IMR-90 (cell line): ENCODE measurements at regions not wholly inside any gene's neighbourhood (a gene's known extent, or its start where the extent isn't known, plus 50 kb on each side); places are given as distances from the start of the nearest gene placed in this dataset.

Experiments
- ATAC-seq: fragments of 200-7000 bp; cut with Tn5 transposase; 2 replicates; pipeline ENCODE4 v1.9.1; 2020; ENCODE audit warnings: low read depth, mild to moderate bottlenecking, moderate library complexity
- BruUV-seq: library from RNA; stranded (reverse); fragments of 400-500 nt; replicated peaks from 2 replicates; lab custom pipeline; 2021; lab: Mats Ljungman, UMichigan
- CTCF ChIA-PET: fragments of 300-600 bp; formaldehyde crosslinking; extraction: SDS; loops from one replicate; lab custom pipeline; 2021; ENCODE audit warnings: antibody characterized with exemption; lab: Yijun Ruan, JAX
- POLR2A ChIA-PET: fragments of 300-600 bp; sonication (Branson Sonifier 250); formaldehyde crosslinking; loops from one replicate; lab custom pipeline; 2022; ENCODE audit warnings: antibody characterized with exemption; ENCODE audit not compliant: unreplicated experiment; lab: Charles Lee
- DNase-seq: peaks from one replicate; pipeline ENCODE4 v3.0.0; 2013
- H2AFZ ChIP-seq: replicated peaks from 2 replicates; pipeline ENCODE3; 2013; ENCODE audit warnings: low read length, mild to moderate bottlenecking; ENCODE audit not compliant: poor library complexity
- H2AK5ac ChIP-seq: 2 replicates; pipeline ENCODE4 v1.6.1; 2013; ENCODE audit warnings: low read depth, low read length, inconsistent platforms
- H2AK9ac ChIP-seq: replicated peaks from 2 replicates; pipeline ENCODE3; 2013; ENCODE audit warnings: mild to moderate bottlenecking, low read depth, low read length, moderate library complexity; ENCODE audit not compliant: poor library complexity
- H2BK120ac ChIP-seq: 2 replicates; pipeline ENCODE4 v1.6.1; 2013; ENCODE audit warnings: low read depth, low read length, inconsistent platforms
- H2BK15ac ChIP-seq: 3 replicates; pipeline ENCODE4 v1.6.1; 2013; ENCODE audit warnings: low read depth, low read length, inconsistent platforms
- H2BK20ac ChIP-seq: 2 replicates; pipeline ENCODE4 v1.6.1; 2013; ENCODE audit warnings: low read depth, mild to moderate bottlenecking, inconsistent platforms, low read length, moderate library complexity
- H2BK5ac ChIP-seq: 2 replicates; pipeline ENCODE4 v1.6.1; 2013; ENCODE audit warnings: mild to moderate bottlenecking, low read depth, low read length, inconsistent platforms; ENCODE audit not compliant: poor library complexity, severe bottlenecking
- H3K14ac ChIP-seq: replicated peaks from 2 replicates; pipeline ENCODE4 v1.6.1; 2013; ENCODE audit warnings: low read depth, low read length, inconsistent platforms
- H3K18ac ChIP-seq: 2 replicates; pipeline ENCODE4 v1.6.1; 2013; ENCODE audit warnings: low read depth, low read length, control low read depth
- H3K23ac ChIP-seq: 2 replicates; pipeline ENCODE4 v1.6.1; 2013; ENCODE audit warnings: low read depth, low read length, inconsistent platforms
- H3K27ac ChIP-seq: 2 replicates; pipeline ENCODE4 v1.5.1; 2013; ENCODE audit warnings: mild to moderate bottlenecking, control low read depth, low read length; ENCODE audit not compliant: insufficient read depth
- H3K27me3 ChIP-seq: 2 replicates; pipeline ENCODE4 v1.6.1; 2013; ENCODE audit warnings: low read length; ENCODE audit not compliant: control insufficient read depth, insufficient read depth
- H3K36me3 ChIP-seq: 2 replicates; pipeline ENCODE4 v1.6.1; 2013; ENCODE audit warnings: low read length, mixed read lengths; ENCODE audit not compliant: control insufficient read depth, insufficient read depth
- H3K4ac ChIP-seq: 2 replicates; pipeline ENCODE4 v1.6.1; 2013; ENCODE audit warnings: low read depth, low read length, inconsistent platforms
- H3K4me1 ChIP-seq: 2 replicates; pipeline ENCODE4 v1.6.1; 2013; ENCODE audit warnings: low read length, mixed read lengths; ENCODE audit not compliant: control insufficient read depth, insufficient read depth
- H3K4me2 ChIP-seq: 2 replicates; pipeline ENCODE4 v1.6.1; 2013; ENCODE audit warnings: low read depth, mild to moderate bottlenecking, control low read depth, low read length, moderate library complexity
- H3K4me3 ChIP-seq: 2 replicates; pipeline ENCODE4 v1.5.1; 2013; ENCODE audit warnings: low read depth, mild to moderate bottlenecking, control low read depth, low read length, moderate library complexity; ENCODE audit not compliant: insufficient read depth
- H3K56ac ChIP-seq: 2 replicates; pipeline ENCODE4 v1.6.1; 2013; ENCODE audit warnings: low read length, inconsistent platforms; ENCODE audit not compliant: insufficient read depth; ENCODE audit errors: extremely low read depth
- H3K79me1 ChIP-seq, 2 experiments: 2 replicates each; pipeline ENCODE4 v1.6.1; 2013; ENCODE audit warnings: low read length in 2 of 2, inconsistent platforms in 1 of 2, low read depth in 1 of 2
- H3K9ac ChIP-seq: 2 replicates; pipeline ENCODE4 v1.6.1; 2013; ENCODE audit warnings: low read depth, low read length, control low read depth
- H3K9me1 ChIP-seq: 2 replicates; pipeline ENCODE4 v1.6.1; 2013; ENCODE audit warnings: low read length, inconsistent platforms; ENCODE audit not compliant: insufficient read depth
- H3K9me3 ChIP-seq: 2 replicates; pipeline ENCODE4 v1.6.1; 2013; ENCODE audit warnings: low read length; ENCODE audit not compliant: control insufficient read depth, insufficient read depth
- H4K20me1 ChIP-seq: 2 replicates; pipeline ENCODE4 v1.6.1; 2013; ENCODE audit warnings: low read length, inconsistent platforms; ENCODE audit not compliant: insufficient read depth
- H4K5ac ChIP-seq: 2 replicates; pipeline ENCODE4 v1.6.1; 2013; ENCODE audit warnings: mild to moderate bottlenecking, low read depth, low read length, control low read depth
- H4K8ac ChIP-seq, 2 experiments: 2 replicates each; pipeline ENCODE4 v1.6.1; 2013; ENCODE audit warnings: low read depth in 2 of 2, low read length in 2 of 2, control low read depth in 1 of 2, inconsistent platforms in 1 of 2
- H4K91ac ChIP-seq: 2 replicates; pipeline ENCODE4 v1.6.1; 2013; ENCODE audit warnings: low read depth, low read length, inconsistent platforms; ENCODE audit not compliant: insufficient read depth
- BHLHE40 ChIP-seq: fragments of 150-350 bp; IDR thresholded peaks from 2 replicates; pipeline ENCODE4 v1.6.1; 2016; ENCODE audit warnings: mild to moderate bottlenecking, low read depth, low read length
- CEBPB ChIP-seq: IDR thresholded peaks from 2 replicates; pipeline ENCODE4 v1.6.1; 2012; ENCODE audit warnings: low read depth, low read length, improper control_type of control experiment
- CHD1 ChIP-seq: IDR thresholded peaks from 2 replicates; pipeline ENCODE4 v1.6.1; 2012; ENCODE audit warnings: low read depth, low read length, improper control_type of control experiment
- CTCF ChIP-seq: conservative IDR thresholded peaks from 2 replicates; pipeline ENCODE4 v1.5.1; 2012; ENCODE audit warnings: mild to moderate bottlenecking, low read depth, low read length, improper control_type of control experiment
- ELK1 ChIP-seq: fragments of 150-350 bp; IDR thresholded peaks from 2 replicates; pipeline ENCODE4 v1.6.1; 2016; ENCODE audit warnings: low read depth, mild to moderate bottlenecking, low read length, moderate library complexity, borderline replicate concordance
- FOS ChIP-seq: fragments of 150-350 bp; IDR thresholded peaks from 2 replicates; pipeline ENCODE4 v1.6.1; 2016; ENCODE audit warnings: low read depth, low read length
- MAZ ChIP-seq: IDR thresholded peaks from 2 replicates; pipeline ENCODE4 v1.6.1; 2012; ENCODE audit warnings: low read depth, mild to moderate bottlenecking, low read length, improper control_type of control experiment, moderate library complexity, borderline replicate concordance
- MXI1 ChIP-seq: IDR thresholded peaks from 2 replicates; pipeline ENCODE4 v1.6.1; 2012; ENCODE audit warnings: low read depth, mild to moderate bottlenecking, low read length, moderate library complexity, borderline replicate concordance
- NFE2L2 ChIP-seq: fragments of 150-350 bp; IDR thresholded peaks from 2 replicates; pipeline ENCODE4 v1.6.1; 2016; ENCODE audit warnings: low read depth, mild to moderate bottlenecking, low read length
- POLR2A ChIP-seq: IDR thresholded peaks from 2 replicates; pipeline ENCODE4 v1.6.1; 2012; ENCODE audit warnings: mild to moderate bottlenecking, low read depth, low read length
- RAD21 ChIP-seq: IDR thresholded peaks from 2 replicates; pipeline ENCODE4 v1.6.1; 2012; ENCODE audit warnings: low read length, improper control_type of control experiment
- RFX5 ChIP-seq: IDR thresholded peaks from 2 replicates; pipeline ENCODE4 v1.8.0; 2012; ENCODE audit warnings: low read depth, mild to moderate bottlenecking, low read length, moderate library complexity
- SMC3 ChIP-seq: fragments of 150-350 bp; IDR thresholded peaks from 2 replicates; pipeline ENCODE4 v1.6.1; 2016; ENCODE audit warnings: low read depth, mild to moderate bottlenecking, antibody characterized with exemption, low read length, moderate library complexity
- USF2 ChIP-seq: fragments of 150-350 bp; IDR thresholded peaks from 2 replicates; pipeline ENCODE4 v1.6.1; 2017; ENCODE audit warnings: mild to moderate bottlenecking, antibody characterized with exemption, low read length, low read depth
- WGBS, 2 experiments: methylation state at CpG; one replicate each; pipeline versions ENCODE4 v1.1.5 to v1.1.7; 2013; ENCODE audit warnings: missing lambda C conversion rate in 2 of 2; ENCODE audit not compliant: insufficient read length in 1 of 2; ENCODE audit errors: extremely low coverage in 2 of 2; 5-methylcytosine and 5-hydroxymethylcytosine counted together
- dilution Hi-C: fragments of 300-500 bp; cut with HindIII; formaldehyde crosslinking; loops from one replicate; pipeline ENCODE4 v1.14.3; 2018; ENCODE audit warnings: low sequenced_read_pairs; ENCODE audit not compliant: unreplicated experiment
- in situ Hi-C: fragments of 300-500 bp; cut with MboI; formaldehyde crosslinking; loops from 3 replicates; pipeline ENCODE4 v1.14.3; 2019; ENCODE audit warnings: low sequenced_read_pairs, inconsistent platforms, mixed read lengths
- intact Hi-C: fragments of 100-400 bp; cut with micrococcal nuclease; formaldehyde crosslinking; loops from 2 replicates; pipeline ENCODE4 v1.10.0; 2022

GRCh38 chr7:41814888-41815287 is 112.0 kb upstream of the INHBA start:
- Histone ChIP-seq H3K36me3 (no peaks in the 10 kb centered on the region), H3K56ac (no peak overlapping the region), H3K9ac (no peak overlapping the region), H3K18ac (no peak overlapping the region), H2AK9ac (no peak overlapping the region), H3K27me3 (no peaks in the 10 kb centered on the region), H4K91ac (no peak overlapping the region), H3K23ac (no peak overlapping the region), H2BK5ac (no peak overlapping the region), H3K79me1 (no peaks in the 10 kb centered on the region), H3K14ac (no peak overlapping the region; the same call in 1 of the 2 replicates), H4K20me1 (no peaks in the 10 kb centered on the region), H2BK120ac (peak overlapping the region; percentile 25; the same call in 1 of the 2 replicates), H4K5ac (no peak overlapping the region), H3K9me3 (no peaks in the 10 kb centered on the region), H3K9me1 (peaks cover 6% of the 10 kb centered on the region), H3K4me3 (no peak overlapping the region), H4K8ac (no peak overlapping the region), H2AFZ (peak overlapping the region; percentile 14), H3K27ac (no peak overlapping the region), H3K4me2 (no peak overlapping the region), H2BK20ac (no peak overlapping the region), H2BK15ac (no peak overlapping the region; the same call in 2 of the 3 replicates), H2AK5ac (peak overlapping the region; percentile 51; the same call in 1 of the 2 replicates), H3K4me1 (peaks cover 2% of the 10 kb centered on the region), H3K4ac (no peak overlapping the region)
- ChIA-PET CTCF (no interaction called here), POLR2A (no interaction called here)
- no peak for ATAC-seq
- no peak for TF ChIP-seq BHLHE40
- no peak for TF ChIP-seq SMC3
- no peak for TF ChIP-seq CEBPB
- no peak for TF ChIP-seq FOS
- TF ChIP-seq CHD1, result no peak
- no peak for TF ChIP-seq MXI1
- no peak for TF ChIP-seq RFX5
- no peak for TF ChIP-seq RAD21
- no peak for TF ChIP-seq POLR2A
- TF ChIP-seq ELK1, result no peak
- TF ChIP-seq USF2, result no peak
- TF ChIP-seq NFE2L2, result no peak
- TF ChIP-seq MAZ, result no peak
- no peak for TF ChIP-seq CTCF
- intact Hi-C loops (no loop called here), dilution Hi-C loops (no loop called here), in situ Hi-C loops (no loop called here)
- WGBS, 2 experiments, result 73% methylated on average over 1 of the region's 4 CpGs; no CpG with 5 or more reads in 1 of the 2 experiments
- no peak for DNase-seq
- no TSS peak for BruUV-seq
